HepG2 (cell line): ENCODE measurements at regions not wholly inside any gene's neighbourhood (a gene's known extent, or its start where the extent isn't known, plus 50 kb on each side); places are given as distances from the start of the nearest gene placed in this dataset.

Source experiments
- ATAC-seq: fragments of 200-7000 bp; cut with Tn5 transposase; 3 replicates; pipeline ENCODE4 v1.9.1; 2020; ENCODE audit warnings: mild to moderate bottlenecking, moderate library complexity
- BruUV-seq: library from RNA; stranded (reverse); fragments of 400-500 nt; replicated peaks from 2 replicates; lab custom pipeline; 2021; lab: Mats Ljungman, UMichigan
- CTCF ChIA-PET: fragments of 300-600 bp; formaldehyde crosslinking; extraction: SDS; loops from one replicate; lab custom pipeline; 2021; ENCODE audit warnings: low total read pairs, inconsistent platforms, low intra/inter-chr PET ratio; lab: Yijun Ruan, JAX
- POLR2A ChIA-PET: fragments of 350-600 bp; sonication (Branson Sonifier 250); formaldehyde crosslinking; loops from one replicate; lab custom pipeline; 2020; ENCODE audit warnings: antibody characterized with exemption, inconsistent platforms; lab: Yijun Ruan, JAX
- DNase-seq: peaks from one replicate; pipeline ENCODE4 v3.0.0-alpha.2; 2015; ENCODE audit warnings: low spot score
- FAIRE-seq: peaks from 3 replicates; lab custom pipeline; 2011; peaks lifted over from hg19 to GRCh38; lab: Jason Lieb, UNC
- H2AFZ ChIP-seq: one replicate; pipeline ENCODE4 v1.6.1; 2011; ENCODE audit warnings: low read length, inconsistent platforms
- H3K27ac ChIP-seq: fragments of 300-600 bp; 3 replicates; pipeline ENCODE4 v1.8.0; 2011; ENCODE audit warnings: mixed run types, mild to moderate bottlenecking, mixed read lengths, low read length, inconsistent platforms; ENCODE audit not compliant: insufficient read depth; ENCODE audit errors: extremely low read length
- H3K27me3 ChIP-seq, 2 experiments: fragments of 200-600 bp in 1 of 2; 2 replicates in 1 of 2; 3 replicates in 1 of 2; pipeline versions ENCODE4 v1.6.0 to v1.8.0; 2011; ENCODE audit warnings: low read length in 2 of 2, mild to moderate bottlenecking in 2 of 2, moderate library complexity in 2 of 2, inconsistent platforms in 1 of 2; ENCODE audit not compliant: insufficient read depth in 2 of 2, control insufficient read depth in 1 of 2
- H3K36me3 ChIP-seq, 2 experiments: fragments of 200-600 bp in 1 of 2; replicated peaks in 1 of 2; 2 replicates in 1 of 2; 3 replicates in 1 of 2; pipeline versions ENCODE4 v1.5.1 to v1.8.0; 2011; ENCODE audit warnings: low read length in 2 of 2, inconsistent platforms in 1 of 2; ENCODE audit not compliant: insufficient read depth in 2 of 2, control insufficient read depth in 1 of 2
- H3K4me1 ChIP-seq: 2 replicates; pipeline ENCODE4 v1.5.1; 2012; ENCODE audit warnings: low read length, inconsistent platforms; ENCODE audit not compliant: insufficient read depth
- H3K4me2 ChIP-seq: 2 replicates; pipeline ENCODE4 v1.6.0; 2011; ENCODE audit warnings: low read depth, low read length, inconsistent platforms
- H3K4me3 ChIP-seq, 3 experiments: fragments of 200-600 bp in 1 of 3; sonication (generic), shearing (Covaris generic) in 1 of 3; replicated peaks in 1 of 3; 2 replicates each; pipeline ENCODE4 v1.5.1; 2011 to 2016; ENCODE audit warnings: low read length in 3 of 3, inconsistent platforms in 2 of 3, low read depth in 2 of 3, mild to moderate bottlenecking in 2 of 3, control low read depth in 1 of 3, mixed read lengths in 1 of 3; ENCODE audit not compliant: insufficient read depth in 1 of 3
- H3K79me2 ChIP-seq: one replicate; pipeline ENCODE4 v1.6.1; 2011; ENCODE audit warnings: low read length, inconsistent platforms; ENCODE audit not compliant: insufficient read depth
- H3K9ac ChIP-seq: 2 replicates; pipeline ENCODE4 v1.6.0; 2011; ENCODE audit warnings: mild to moderate bottlenecking, low read depth, low read length, inconsistent platforms; ENCODE audit not compliant: insufficient read depth
- H3K9me3 ChIP-seq: 2 replicates; pipeline ENCODE4 v1.5.1; 2012; ENCODE audit warnings: mild to moderate bottlenecking, low read length
- H4K20me1 ChIP-seq: 2 replicates; pipeline ENCODE4 v1.6.0; 2011; ENCODE audit warnings: inconsistent platforms, mild to moderate bottlenecking, low read length, moderate library complexity; ENCODE audit not compliant: insufficient read depth
- CBX2 ChIP-seq, 2 experiments: fragments of 200-600 bp in 1 of 2; sonication (generic); formaldehyde crosslinking in 1 of 2; IDR thresholded peaks; 2 replicates each; pipeline versions ENCODE4 v1.7.0 to v1.8.1; 2018 to 2022; ENCODE audit warnings: low read depth in 2 of 2, low read length in 1 of 2, mild to moderate bottlenecking in 1 of 2, missing genetic modification reagents in 1 of 2
- RFX5 ChIP-seq: IDR thresholded peaks from 2 replicates; pipeline ENCODE4 v1.6.1; 2011; ENCODE audit warnings: low read depth, low read length, improper control_type of control experiment
- SP5 ChIP-seq: IDR thresholded peaks from 2 replicates; pipeline ENCODE4 v1.6.1; 2016; ENCODE audit warnings: low read depth, borderline replicate concordance
- TFDP2 ChIP-seq: sonication (generic); formaldehyde crosslinking; IDR thresholded peaks from 2 replicates; pipeline ENCODE4 v1.4.0; 2020; ENCODE audit warnings: missing genetic modification reagents
- WIZ ChIP-seq: sonication (generic); formaldehyde crosslinking; IDR thresholded peaks from 2 replicates; pipeline ENCODE4 v1.5.1; 2020; ENCODE audit warnings: mild to moderate bottlenecking, missing genetic modification reagents
- ZFP36L2 ChIP-seq: sonication (generic); formaldehyde crosslinking; IDR thresholded peaks from 2 replicates; pipeline ENCODE4 v1.4.0; 2020; ENCODE audit warnings: missing genetic modification reagents
- ZNF564 ChIP-seq: sonication (generic); formaldehyde crosslinking; IDR thresholded peaks from 2 replicates; pipeline ENCODE4 v1.8.1; 2023; ENCODE audit warnings: mild to moderate bottlenecking, missing genetic modification reagents
- WGBS: methylation state at CpG from one replicate; pipeline ENCODE4 v1.1.6; 2017; ENCODE audit warnings: low lambda C conversion rate; 5-methylcytosine and 5-hydroxymethylcytosine counted together
- in situ Hi-C: cut with HindIII; loops from 2 replicates; pipeline ENCODE4 v1.10.0; 2017; ENCODE audit warnings: low pct_unique_long_range_greater_than_20kb; ENCODE audit not compliant: extremely low pct_ligation_motif_present
- intact Hi-C: fragments of 100-400 bp; cut with micrococcal nuclease; formaldehyde crosslinking; loops from one replicate; pipeline ENCODE4 v1.10.0; 2022; ENCODE audit not compliant: unreplicated experiment
- TF ChIP-seq, protein P1 (sequence below): sonication (generic); formaldehyde crosslinking; IDR thresholded peaks from 2 replicates; pipeline ENCODE4 v1.9.0; 2021; ENCODE audit warnings: mild to moderate bottlenecking, missing genetic modification reagents
- TF ChIP-seq, protein P2 (sequence below): sonication (generic); formaldehyde crosslinking; IDR thresholded peaks from 2 replicates; pipeline ENCODE4 v1.8.1; 2022; ENCODE audit warnings: mild to moderate bottlenecking, missing genetic modification reagents
- TF ChIP-seq, protein P3 (sequence below): sonication (generic); formaldehyde crosslinking; IDR thresholded peaks from 2 replicates; pipeline ENCODE4 v1.4.0; 2020; ENCODE audit warnings: mild to moderate bottlenecking, low read depth, missing genetic modification reagents

DNA sequence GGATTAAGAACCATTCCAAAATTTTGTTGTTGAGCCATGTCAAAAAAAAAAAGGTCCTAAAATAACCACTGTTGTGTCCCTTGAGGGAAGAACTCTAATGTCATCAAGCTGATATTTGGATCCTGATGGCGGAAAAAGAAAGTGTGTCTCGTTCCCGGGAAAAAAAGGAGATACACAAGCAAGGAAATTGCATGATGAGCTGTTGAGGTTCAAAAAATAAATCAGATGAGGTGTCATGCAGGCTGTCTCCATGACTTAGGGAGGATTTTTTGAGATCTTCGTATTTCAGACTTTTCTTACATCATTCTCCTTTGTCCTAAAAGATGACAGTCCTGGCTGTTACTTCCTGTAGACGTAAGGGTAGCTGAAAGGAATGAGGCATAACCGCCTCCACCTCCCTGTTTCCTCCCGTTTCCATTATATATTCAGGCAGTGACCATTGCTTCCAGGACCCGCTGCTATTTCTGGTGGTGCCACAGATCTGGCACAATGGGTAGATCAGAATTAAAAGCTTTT lies 117.3 kb upstream of the TNFAIP3 start:
- H3K27me3 ChIP-seq = no peaks in the 10 kb centered on the region
- TF ChIP-seq CBX2 (IDR thresholded peaks at IDR 0.05; ENCODE audit: low read depth, low read length) = no peak
- no peak for TF ChIP-seq CBX2 (CRISPR knock-in tag; IDR thresholded peaks at IDR 0.05; ENCODE audit: low read depth)
- TF ChIP-seq, protein P1, sequence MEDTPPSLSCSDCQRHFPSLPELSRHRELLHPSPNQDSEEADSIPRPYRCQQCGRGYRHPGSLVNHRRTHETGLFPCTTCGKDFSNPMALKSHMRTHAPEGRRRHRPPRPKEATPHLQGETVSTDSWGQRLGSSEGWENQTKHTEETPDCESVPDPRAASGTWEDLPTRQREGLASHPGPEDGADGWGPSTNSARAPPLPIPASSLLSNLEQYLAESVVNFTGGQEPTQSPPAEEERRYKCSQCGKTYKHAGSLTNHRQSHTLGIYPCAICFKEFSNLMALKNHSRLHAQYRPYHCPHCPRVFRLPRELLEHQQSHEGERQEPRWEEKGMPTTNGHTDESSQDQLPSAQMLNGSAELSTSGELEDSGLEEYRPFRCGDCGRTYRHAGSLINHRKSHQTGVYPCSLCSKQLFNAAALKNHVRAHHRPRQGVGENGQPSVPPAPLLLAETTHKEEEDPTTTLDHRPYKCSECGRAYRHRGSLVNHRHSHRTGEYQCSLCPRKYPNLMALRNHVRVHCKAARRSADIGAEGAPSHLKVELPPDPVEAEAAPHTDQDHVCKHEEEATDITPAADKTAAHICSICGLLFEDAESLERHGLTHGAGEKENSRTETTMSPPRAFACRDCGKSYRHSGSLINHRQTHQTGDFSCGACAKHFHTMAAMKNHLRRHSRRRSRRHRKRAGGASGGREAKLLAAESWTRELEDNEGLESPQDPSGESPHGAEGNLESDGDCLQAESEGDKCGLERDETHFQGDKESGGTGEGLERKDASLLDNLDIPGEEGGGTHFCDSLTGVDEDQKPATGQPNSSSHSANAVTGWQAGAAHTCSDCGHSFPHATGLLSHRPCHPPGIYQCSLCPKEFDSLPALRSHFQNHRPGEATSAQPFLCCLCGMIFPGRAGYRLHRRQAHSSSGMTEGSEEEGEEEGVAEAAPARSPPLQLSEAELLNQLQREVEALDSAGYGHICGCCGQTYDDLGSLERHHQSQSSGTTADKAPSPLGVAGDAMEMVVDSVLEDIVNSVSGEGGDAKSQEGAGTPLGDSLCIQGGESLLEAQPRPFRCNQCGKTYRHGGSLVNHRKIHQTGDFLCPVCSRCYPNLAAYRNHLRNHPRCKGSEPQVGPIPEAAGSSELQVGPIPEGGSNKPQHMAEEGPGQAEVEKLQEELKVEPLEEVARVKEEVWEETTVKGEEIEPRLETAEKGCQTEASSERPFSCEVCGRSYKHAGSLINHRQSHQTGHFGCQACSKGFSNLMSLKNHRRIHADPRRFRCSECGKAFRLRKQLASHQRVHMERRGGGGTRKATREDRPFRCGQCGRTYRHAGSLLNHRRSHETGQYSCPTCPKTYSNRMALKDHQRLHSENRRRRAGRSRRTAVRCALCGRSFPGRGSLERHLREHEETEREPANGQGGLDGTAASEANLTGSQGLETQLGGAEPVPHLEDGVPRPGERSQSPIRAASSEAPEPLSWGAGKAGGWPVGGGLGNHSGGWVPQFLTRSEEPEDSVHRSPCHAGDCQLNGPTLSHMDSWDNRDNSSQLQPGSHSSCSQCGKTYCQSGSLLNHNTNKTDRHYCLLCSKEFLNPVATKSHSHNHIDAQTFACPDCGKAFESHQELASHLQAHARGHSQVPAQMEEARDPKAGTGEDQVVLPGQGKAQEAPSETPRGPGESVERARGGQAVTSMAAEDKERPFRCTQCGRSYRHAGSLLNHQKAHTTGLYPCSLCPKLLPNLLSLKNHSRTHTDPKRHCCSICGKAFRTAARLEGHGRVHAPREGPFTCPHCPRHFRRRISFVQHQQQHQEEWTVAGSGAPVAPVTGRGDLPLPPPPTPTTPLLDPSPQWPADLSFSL (CRISPR knock-in tag) = no peak
- TF ChIP-seq, protein P2, sequence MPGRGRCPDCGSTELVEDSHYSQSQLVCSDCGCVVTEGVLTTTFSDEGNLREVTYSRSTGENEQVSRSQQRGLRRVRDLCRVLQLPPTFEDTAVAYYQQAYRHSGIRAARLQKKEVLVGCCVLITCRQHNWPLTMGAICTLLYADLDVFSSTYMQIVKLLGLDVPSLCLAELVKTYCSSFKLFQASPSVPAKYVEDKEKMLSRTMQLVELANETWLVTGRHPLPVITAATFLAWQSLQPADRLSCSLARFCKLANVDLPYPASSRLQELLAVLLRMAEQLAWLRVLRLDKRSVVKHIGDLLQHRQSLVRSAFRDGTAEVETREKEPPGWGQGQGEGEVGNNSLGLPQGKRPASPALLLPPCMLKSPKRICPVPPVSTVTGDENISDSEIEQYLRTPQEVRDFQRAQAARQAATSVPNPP (CRISPR knock-in tag) = no peak
- TF ChIP-seq TFDP2 = no peak
- TF ChIP-seq, protein P3, sequence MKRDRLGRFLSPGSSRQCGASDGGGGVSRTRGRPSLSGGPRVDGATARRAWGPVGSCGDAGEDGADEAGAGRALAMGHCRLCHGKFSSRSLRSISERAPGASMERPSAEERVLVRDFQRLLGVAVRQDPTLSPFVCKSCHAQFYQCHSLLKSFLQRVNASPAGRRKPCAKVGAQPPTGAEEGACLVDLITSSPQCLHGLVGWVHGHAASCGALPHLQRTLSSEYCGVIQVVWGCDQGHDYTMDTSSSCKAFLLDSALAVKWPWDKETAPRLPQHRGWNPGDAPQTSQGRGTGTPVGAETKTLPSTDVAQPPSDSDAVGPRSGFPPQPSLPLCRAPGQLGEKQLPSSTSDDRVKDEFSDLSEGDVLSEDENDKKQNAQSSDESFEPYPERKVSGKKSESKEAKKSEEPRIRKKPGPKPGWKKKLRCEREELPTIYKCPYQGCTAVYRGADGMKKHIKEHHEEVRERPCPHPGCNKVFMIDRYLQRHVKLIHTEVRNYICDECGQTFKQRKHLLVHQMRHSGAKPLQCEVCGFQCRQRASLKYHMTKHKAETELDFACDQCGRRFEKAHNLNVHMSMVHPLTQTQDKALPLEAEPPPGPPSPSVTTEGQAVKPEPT (CRISPR knock-in tag) = no peak
- no peak for TF ChIP-seq SP5
- no peak for TF ChIP-seq ZNF564 (CRISPR knock-in tag)
- no peak for TF ChIP-seq WIZ (CRISPR knock-in tag)
- no peak for TF ChIP-seq RFX5
- TF ChIP-seq ZFP36L2 (CRISPR knock-in tag) = no peak
- in situ Hi-C loops = no loop called here
- CTCF ChIA-PET = no interaction called here
- no peak overlapping the region for H3K4me3 ChIP-seq
- no peak for ATAC-seq
- H3K4me1 ChIP-seq = peaks cover 46% of the 10 kb centered on the region
- intact Hi-C loops = no loop called here
- H3K27ac ChIP-seq = no peak overlapping the region
- H3K36me3 ChIP-seq = no peaks in the 10 kb centered on the region
- H3K9me3 ChIP-seq = no peaks in the 10 kb centered on the region
- whole genome bisulfite sequencing = 93% methylated on average over 8 of the region's 8 CpGs
- FAIRE-seq = no peak
- H4K20me1 ChIP-seq = no peaks in the 10 kb centered on the region
- no peak overlapping the region for H3K4me2 ChIP-seq
- DNase-seq = no peak
- H3K9ac ChIP-seq = no peak overlapping the region
- no peaks in the 10 kb centered on the region for H3K79me2 ChIP-seq
- H2AFZ ChIP-seq = no peak overlapping the region
- BruUV-seq = no TSS peak
- POLR2A ChIA-PET = no interaction called here
